ENCODE measurements at regions not wholly inside any gene's neighbourhood (a gene's known extent, or its start where the extent isn't known, plus 50 kb on each side); places are given as distances from the start of the nearest gene placed in this dataset.

DNA sequence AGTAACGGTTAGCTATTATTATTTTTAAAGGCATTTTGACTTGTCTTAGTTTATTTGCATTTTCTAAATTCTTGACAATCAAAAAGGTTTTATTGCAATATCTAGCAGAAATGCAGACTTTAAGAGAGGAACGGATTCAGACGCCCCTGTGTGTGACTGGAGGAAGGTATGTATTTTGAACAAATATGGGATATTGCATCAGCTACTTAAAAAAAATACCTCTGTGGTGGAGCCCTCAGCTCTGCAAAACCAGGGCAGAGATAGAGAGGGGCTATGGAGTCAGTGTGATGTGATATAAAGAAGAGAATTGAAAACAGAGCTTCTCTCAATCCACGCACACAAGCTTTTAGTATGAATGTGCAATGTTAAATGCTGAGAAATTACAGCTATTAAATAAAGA is 142.4 kb downstream of the ICE1 start:
- ChIA-PET POLR2A (no interaction called here), CTCF (no interaction called here)
- H3K4me1 ChIP-seq (ENCODE audit: control insufficient read depth, insufficient read depth, low read length): no peaks in the 10 kb centered on the region
- no peak overlapping the region for H3K4me3 ChIP-seq (ENCODE audit: low read depth, low read length)
- TF ChIP-seq ZNF530 (tag by site-specific recombination; IDR thresholded peaks at IDR 0.05; ENCODE audit: low read depth) (no peak), ZNF292 (tag by site-specific recombination; IDR thresholded peaks at IDR 0.05; ENCODE audit: borderline replicate concordance, low read depth) (no peak), ZNF518A (tag by site-specific recombination; conservative IDR thresholded peaks at IDR 0.05; ENCODE audit: low read depth) (no peak), ZSCAN18 (tag by site-specific recombination; IDR thresholded peaks at IDR 0.05) (no peak), KLF1 (tag by site-specific recombination; IDR thresholded peaks at IDR 0.05) (no peak), ZNF266 (tag by site-specific recombination; IDR thresholded peaks at IDR 0.05; ENCODE audit: low read depth) (no peak), ZNF433 (tag by site-specific recombination; IDR thresholded peaks at IDR 0.05; ENCODE audit: low read depth) (no peak)
- no peaks in the 10 kb centered on the region for H3K36me3 ChIP-seq (ENCODE audit: control insufficient read depth in 2 of 2, insufficient read depth in 1 of 2, low read length in 2 of 2)
- no peak overlapping the region for H3K27ac ChIP-seq (ENCODE audit: extremely low read depth, low read depth, low read length)
- no peaks in the 10 kb centered on the region for H3K9me3 ChIP-seq (ENCODE audit: control insufficient read depth, insufficient read depth, low read depth, low read length)

GRCh38 chr5:5560016-5560415 is 137.5 kb downstream of the ICE1 start:
- Histone ChIP-seq H3K27ac (ENCODE audit: extremely low read depth, low read depth, low read length) (no peak overlapping the region), H3K36me3 (ENCODE audit: control insufficient read depth in 2 of 2, insufficient read depth in 1 of 2, low read length in 2 of 2) (no peaks in the 10 kb centered on the region), H3K9me3 (ENCODE audit: control insufficient read depth, insufficient read depth, low read depth, low read length) (no peaks in the 10 kb centered on the region), H3K4me3 (ENCODE audit: low read depth, low read length) (no peak overlapping the region), H3K4me1 (ENCODE audit: control insufficient read depth, insufficient read depth, low read length) (no peaks in the 10 kb centered on the region)
- TF ChIP-seq ZNF24 (tag by site-specific recombination; IDR thresholded peaks at IDR 0.05) (no peak), KLF1 (tag by site-specific recombination; IDR thresholded peaks at IDR 0.05) (no peak), GLI4 (tag by site-specific recombination; IDR thresholded peaks at IDR 0.05) (no peak), MYNN (tag by site-specific recombination; IDR thresholded peaks at IDR 0.05; ENCODE audit: borderline replicate concordance) (no peak), ZNF157 (tag by site-specific recombination; IDR thresholded peaks at IDR 0.05) (no peak), GLIS2 (tag by site-specific recombination; IDR thresholded peaks at IDR 0.05) (no peak), ZNF112 (tag by site-specific recombination; IDR thresholded peaks at IDR 0.05) (no peak), HIC1 (tag by site-specific recombination; IDR thresholded peaks at IDR 0.05) (no peak), SCRT1 (tag by site-specific recombination; IDR thresholded peaks at IDR 0.05; ENCODE audit: borderline replicate concordance) (no peak), ZNF175 (tag by site-specific recombination; IDR thresholded peaks at IDR 0.05) (no peak)
- TF ChIP-seq, protein P1, sequence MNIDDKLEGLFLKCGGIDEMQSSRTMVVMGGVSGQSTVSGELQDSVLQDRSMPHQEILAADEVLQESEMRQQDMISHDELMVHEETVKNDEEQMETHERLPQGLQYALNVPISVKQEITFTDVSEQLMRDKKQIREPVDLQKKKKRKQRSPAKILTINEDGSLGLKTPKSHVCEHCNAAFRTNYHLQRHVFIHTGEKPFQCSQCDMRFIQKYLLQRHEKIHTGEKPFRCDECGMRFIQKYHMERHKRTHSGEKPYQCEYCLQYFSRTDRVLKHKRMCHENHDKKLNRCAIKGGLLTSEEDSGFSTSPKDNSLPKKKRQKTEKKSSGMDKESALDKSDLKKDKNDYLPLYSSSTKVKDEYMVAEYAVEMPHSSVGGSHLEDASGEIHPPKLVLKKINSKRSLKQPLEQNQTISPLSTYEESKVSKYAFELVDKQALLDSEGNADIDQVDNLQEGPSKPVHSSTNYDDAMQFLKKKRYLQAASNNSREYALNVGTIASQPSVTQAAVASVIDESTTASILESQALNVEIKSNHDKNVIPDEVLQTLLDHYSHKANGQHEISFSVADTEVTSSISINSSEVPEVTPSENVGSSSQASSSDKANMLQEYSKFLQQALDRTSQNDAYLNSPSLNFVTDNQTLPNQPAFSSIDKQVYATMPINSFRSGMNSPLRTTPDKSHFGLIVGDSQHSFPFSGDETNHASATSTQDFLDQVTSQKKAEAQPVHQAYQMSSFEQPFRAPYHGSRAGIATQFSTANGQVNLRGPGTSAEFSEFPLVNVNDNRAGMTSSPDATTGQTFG (tag by site-specific recombination; IDR thresholded peaks at IDR 0.05; ENCODE audit: borderline replicate concordance): no peak
- ChIA-PET CTCF (interaction anchor here (0.6 kb wide), 1 partner anchor 169 kb away, joined by 4 read pairs; no protein-coding TSS in a partner anchor), POLR2A (no interaction called here)
